ENCODE measurements at regions not wholly inside any gene's neighbourhood (a gene's known extent, or its start where the extent isn't known, plus 50 kb on each side); places are given as distances from the start of the nearest gene placed in this dataset.

- Mint-ChIP-seq H3K4me3 (ENCODE audit: unreplicated experiment) (no peak overlapping the region), H3K36me3 (ENCODE audit: low read depth, unreplicated experiment) (no peaks in the 10 kb centered on the region), H3K9me3 (ENCODE audit: unreplicated experiment) (no peaks in the 10 kb centered on the region), H3K27me3 (ENCODE audit: unreplicated experiment) (no peaks in the 10 kb centered on the region), H3K27ac (ENCODE audit: unreplicated experiment) (no peak overlapping the region), H3K4me1 (ENCODE audit: unreplicated experiment) (peaks cover 18% of the 10 kb centered on the region)
- no peak for DNase-seq (ENCODE audit: low spot score)
- TF ChIP-seq CTCF (IDR thresholded peaks at IDR 0.05; ENCODE audit: unreplicated experiment) = no peak
Observed at GRCh38 chr3:29140666-29141065, 140.2 kb upstream of the RBMS3 start.

GRCh38 chr3:29141197-29141917 lies 139.5 kb upstream of the RBMS3 start:
- H3K4me1 Mint-ChIP-seq (ENCODE audit: unreplicated experiment) = peaks cover 21% of the 10 kb centered on the region
- H3K9me3 Mint-ChIP-seq (ENCODE audit: unreplicated experiment) = no peaks in the 10 kb centered on the region
- no peak overlapping the region for H3K27ac Mint-ChIP-seq (ENCODE audit: unreplicated experiment)
- DNase-seq (ENCODE audit: low spot score) = no peak
- no peak overlapping the region for H3K4me3 Mint-ChIP-seq (ENCODE audit: unreplicated experiment)
- TF ChIP-seq CTCF (IDR thresholded peaks at IDR 0.05; ENCODE audit: unreplicated experiment) = no peak
- H3K36me3 Mint-ChIP-seq (ENCODE audit: low read depth, unreplicated experiment) = no peaks in the 10 kb centered on the region
- no peaks in the 10 kb centered on the region for H3K27me3 Mint-ChIP-seq (ENCODE audit: unreplicated experiment)

GRCh38 chr3:29141918-29142275 lies 139.0 kb upstream of the RBMS3 start:
- Mint-ChIP-seq H3K4me3 (ENCODE audit: unreplicated experiment) (no peak overlapping the region), H3K4me1 (ENCODE audit: unreplicated experiment) (peaks cover 21% of the 10 kb centered on the region), H3K27me3 (ENCODE audit: unreplicated experiment) (no peaks in the 10 kb centered on the region), H3K27ac (ENCODE audit: unreplicated experiment) (no peak overlapping the region), H3K9me3 (ENCODE audit: unreplicated experiment) (no peaks in the 10 kb centered on the region), H3K36me3 (ENCODE audit: low read depth, unreplicated experiment) (no peaks in the 10 kb centered on the region)
- DNase-seq (ENCODE audit: low spot score) = no peak
- TF ChIP-seq CTCF (IDR thresholded peaks at IDR 0.05; ENCODE audit: unreplicated experiment) = no peak

- Mint-ChIP-seq H3K27me3 (ENCODE audit: unreplicated experiment) (no peaks in the 10 kb centered on the region), H3K4me3 (ENCODE audit: unreplicated experiment) (no peak overlapping the region), H3K9me3 (ENCODE audit: unreplicated experiment) (no peaks in the 10 kb centered on the region), H3K36me3 (ENCODE audit: low read depth, unreplicated experiment) (no peaks in the 10 kb centered on the region), H3K27ac (ENCODE audit: unreplicated experiment) (no peak overlapping the region), H3K4me1 (ENCODE audit: unreplicated experiment) (peaks cover 21% of the 10 kb centered on the region)
- no peak for DNase-seq (ENCODE audit: low spot score)
- TF ChIP-seq CTCF (IDR thresholded peaks at IDR 0.05; ENCODE audit: unreplicated experiment) = no peak
Observed at GRCh38 chr3:29143151-29143550, 137.7 kb upstream of the RBMS3 start.

GRCh38 chr3:29144361-29144760 lies 136.5 kb upstream of the RBMS3 start:
- Mint-ChIP-seq H3K27me3 (ENCODE audit: unreplicated experiment) (no peaks in the 10 kb centered on the region), H3K4me1 (ENCODE audit: unreplicated experiment) (peaks cover 21% of the 10 kb centered on the region), H3K27ac (ENCODE audit: unreplicated experiment) (no peak overlapping the region), H3K9me3 (ENCODE audit: unreplicated experiment) (no peaks in the 10 kb centered on the region), H3K36me3 (ENCODE audit: low read depth, unreplicated experiment) (no peaks in the 10 kb centered on the region), H3K4me3 (ENCODE audit: unreplicated experiment) (no peak overlapping the region)
- DNase-seq (ENCODE audit: low spot score) = no peak
- TF ChIP-seq CTCF (IDR thresholded peaks at IDR 0.05; ENCODE audit: unreplicated experiment) = no peak
